Natural killer cell (primary cell): ENCODE measurements at regions not wholly inside any gene's neighbourhood (a gene's known extent, or its start where the extent isn't known, plus 50 kb on each side); places are given as distances from the start of the nearest gene placed in this dataset.

Source experiments
- ATAC-seq, 3 donors: fragments of 150-1000 bp in 2 of 3; fragments of 200-7000 bp in 1 of 3; cut with Tn5 transposase; 1 replicate in 1 of 3; 2 replicates in 2 of 3; pipeline ENCODE4 v1.10.0; 2021; ENCODE audit warnings: mild to moderate bottlenecking in 2 of 3, moderate library complexity in 2 of 3
- DNase-seq, 2 donors: peaks; one replicate each; pipeline versions ENCODE4 v3.0.0 to v3.0.0-alpha.2; 2013 to 2021; ENCODE audit warnings: mixed read lengths in 1 of 2
- H3K27ac ChIP-seq: one replicate; pipeline ENCODE4 v1.5.1; 2013; ENCODE audit warnings: mild to moderate bottlenecking, low read length
- H3K27me3 ChIP-seq: one replicate; pipeline ENCODE4 v1.6.1; 2013; ENCODE audit warnings: low read length; ENCODE audit not compliant: control insufficient read depth, insufficient read depth
- H3K36me3 ChIP-seq: one replicate; pipeline ENCODE4 v1.6.1; 2013; ENCODE audit warnings: low read length; ENCODE audit not compliant: control insufficient read depth, insufficient read depth
- H3K4me1 ChIP-seq: one replicate; pipeline ENCODE4 v1.6.1; 2013; ENCODE audit warnings: low read length; ENCODE audit not compliant: control insufficient read depth, insufficient read depth
- H3K4me3 ChIP-seq: one replicate; pipeline ENCODE4 v1.5.1; 2013; ENCODE audit warnings: low read length
- H3K9me3 ChIP-seq: one replicate; pipeline ENCODE4 v1.6.1; 2013; ENCODE audit warnings: low read length; ENCODE audit not compliant: control insufficient read depth, insufficient read depth
- H3K27ac Mint-ChIP-seq, 2 donors: one replicate each; pipeline ENCODE4 v1.8.0; 2022; ENCODE audit warnings: mild to moderate bottlenecking in 2 of 2, mixed read lengths in 2 of 2, moderate library complexity in 1 of 2
- H3K27me3 Mint-ChIP-seq, 2 donors: one replicate each; pipeline ENCODE4 v1.8.0; 2022; ENCODE audit warnings: low read depth in 2 of 2, mixed read lengths in 2 of 2
- H3K36me3 Mint-ChIP-seq: one replicate; pipeline ENCODE4 v1.8.0; 2022; ENCODE audit warnings: mixed read lengths
- H3K4me1 Mint-ChIP-seq, 2 donors: one replicate each; pipeline ENCODE4 v1.8.0; 2022; ENCODE audit warnings: mixed read lengths in 2 of 2
- H3K4me3 Mint-ChIP-seq: one replicate; pipeline ENCODE4 v1.8.0; 2022; ENCODE audit warnings: mild to moderate bottlenecking, moderate library complexity, mixed read lengths
- H3K9me3 Mint-ChIP-seq, 2 donors: one replicate each; pipeline ENCODE4 v1.8.0; 2022; ENCODE audit warnings: mixed read lengths in 2 of 2
- WGBS: methylation state at CpG from one replicate; pipeline ENCODE4 v1.1.7; 2013; ENCODE audit warnings: missing lambda C conversion rate; ENCODE audit not compliant: insufficient coverage; 5-methylcytosine and 5-hydroxymethylcytosine counted together
- intact Hi-C: fragments of 100-400 bp; cut with micrococcal nuclease; formaldehyde crosslinking; loops from one replicate; pipeline ENCODE4 v1.14.2; 2022
- TF ChIP-seq, protein P1 (sequence below): fragments of 200-600 bp; IDR thresholded peaks from one replicate; pipeline ENCODE4 v1.8.0; 2022; ENCODE audit warnings: antibody characterized with exemption

DNA sequence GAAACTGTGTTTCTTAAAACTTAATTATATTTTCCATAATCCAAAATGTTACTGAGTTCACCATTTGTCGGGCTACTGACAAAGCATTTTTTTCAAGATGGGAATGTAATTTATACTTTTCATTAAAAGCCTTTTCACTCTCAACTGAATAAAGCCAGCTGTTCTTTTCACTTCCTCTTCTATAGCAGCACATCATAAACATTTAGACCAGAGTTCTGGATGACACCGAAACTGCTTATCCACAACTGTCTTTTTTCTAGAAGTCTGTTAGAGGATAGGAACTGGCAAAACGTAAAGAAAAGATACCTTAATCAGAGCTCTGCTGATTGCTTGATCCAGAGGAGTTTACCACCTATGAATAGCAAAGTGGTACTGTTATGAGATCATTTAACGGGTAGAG lies 594.7 kb downstream of the ADGRL2 start:
- H3K4me1 ChIP-seq: no peaks in the 10 kb centered on the region
- no peaks in the 10 kb centered on the region for H3K4me1 Mint-ChIP-seq
- peaks cover 3 to 6% of the 10 kb centered on the region in 2 donors for H3K9me3 Mint-ChIP-seq
- H3K36me3 ChIP-seq: no peaks in the 10 kb centered on the region
- no peaks in the 10 kb centered on the region for H3K36me3 Mint-ChIP-seq
- no peaks in the 10 kb centered on the region for H3K27me3 ChIP-seq
- no peaks in the 10 kb centered on the region for H3K9me3 ChIP-seq
- intact Hi-C loops: no loop called here
- no peak for ATAC-seq
- 38% methylated on average over 3 of the region's 4 CpGs for WGBS
- H3K4me3 Mint-ChIP-seq: no peak overlapping the region
- H3K27ac Mint-ChIP-seq: no peak overlapping the region
- TF ChIP-seq, protein P1, sequence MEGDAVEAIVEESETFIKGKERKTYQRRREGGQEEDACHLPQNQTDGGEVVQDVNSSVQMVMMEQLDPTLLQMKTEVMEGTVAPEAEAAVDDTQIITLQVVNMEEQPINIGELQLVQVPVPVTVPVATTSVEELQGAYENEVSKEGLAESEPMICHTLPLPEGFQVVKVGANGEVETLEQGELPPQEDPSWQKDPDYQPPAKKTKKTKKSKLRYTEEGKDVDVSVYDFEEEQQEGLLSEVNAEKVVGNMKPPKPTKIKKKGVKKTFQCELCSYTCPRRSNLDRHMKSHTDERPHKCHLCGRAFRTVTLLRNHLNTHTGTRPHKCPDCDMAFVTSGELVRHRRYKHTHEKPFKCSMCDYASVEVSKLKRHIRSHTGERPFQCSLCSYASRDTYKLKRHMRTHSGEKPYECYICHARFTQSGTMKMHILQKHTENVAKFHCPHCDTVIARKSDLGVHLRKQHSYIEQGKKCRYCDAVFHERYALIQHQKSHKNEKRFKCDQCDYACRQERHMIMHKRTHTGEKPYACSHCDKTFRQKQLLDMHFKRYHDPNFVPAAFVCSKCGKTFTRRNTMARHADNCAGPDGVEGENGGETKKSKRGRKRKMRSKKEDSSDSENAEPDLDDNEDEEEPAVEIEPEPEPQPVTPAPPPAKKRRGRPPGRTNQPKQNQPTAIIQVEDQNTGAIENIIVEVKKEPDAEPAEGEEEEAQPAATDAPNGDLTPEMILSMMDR: no peak
- H3K27ac ChIP-seq: no peak overlapping the region
- no peak for DNase-seq
- H3K4me3 ChIP-seq: no peak overlapping the region
- H3K27me3 Mint-ChIP-seq: no peaks in the 10 kb centered on the region

GRCh38 chr1:82392946-82393345 lies 592.2 kb downstream of the ADGRL2 start:
- H3K27ac Mint-ChIP-seq: no peak overlapping the region
- H3K9me3 ChIP-seq: no peaks in the 10 kb centered on the region
- no peaks in the 10 kb centered on the region for H3K36me3 Mint-ChIP-seq
- H3K27me3 ChIP-seq: no peaks in the 10 kb centered on the region
- TF ChIP-seq, protein P1: no peak
- H3K36me3 ChIP-seq: no peaks in the 10 kb centered on the region
- DNase-seq (no peak), ATAC-seq (no peak)
- intact Hi-C loops: no loop called here
- no peaks in the 10 kb centered on the region for H3K4me1 Mint-ChIP-seq
- H3K27ac ChIP-seq: no peak overlapping the region
- no peak overlapping the region for H3K4me3 Mint-ChIP-seq
- H3K4me3 ChIP-seq: no peak overlapping the region
- H3K4me1 ChIP-seq: no peaks in the 10 kb centered on the region
- H3K27me3 Mint-ChIP-seq: no peaks in the 10 kb centered on the region
- peaks cover 6% of the 10 kb centered on the region in 2 donors for H3K9me3 Mint-ChIP-seq
- WGBS: 100% methylated on average over 1 of the region's 1 CpG

DNA sequence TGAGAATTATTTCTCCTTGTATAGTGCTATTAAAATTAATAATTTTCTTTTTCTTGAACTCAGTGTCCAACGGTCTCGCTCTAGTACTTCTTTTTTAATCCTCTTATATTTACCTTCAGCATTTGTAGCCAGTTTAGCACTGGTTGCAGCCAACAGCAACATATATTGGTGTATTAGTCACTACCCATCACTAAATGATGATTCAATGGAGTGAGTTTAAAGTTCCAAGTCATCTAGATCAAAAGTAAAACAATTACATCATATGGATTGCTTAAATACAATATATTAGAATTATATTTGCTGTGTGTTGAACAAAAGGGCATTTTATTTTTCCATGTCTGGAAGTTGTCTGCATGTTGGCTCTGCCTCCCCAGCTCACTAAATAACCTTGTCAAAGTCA lies 591.8 kb downstream of the ADGRL2 start:
- H3K4me1 Mint-ChIP-seq: no peaks in the 10 kb centered on the region
- Histone ChIP-seq H3K36me3 (no peaks in the 10 kb centered on the region), H3K4me1 (no peaks in the 10 kb centered on the region), H3K4me3 (no peak overlapping the region), H3K27ac (no peak overlapping the region), H3K27me3 (no peaks in the 10 kb centered on the region), H3K9me3 (no peaks in the 10 kb centered on the region)
- intact Hi-C loops: no loop called here
- TF ChIP-seq, protein P1: no peak
- no peak overlapping the region for H3K27ac Mint-ChIP-seq
- DNase-seq (no peak), ATAC-seq (no peak)
- no peak overlapping the region for H3K4me3 Mint-ChIP-seq
- peaks cover 6% of the 10 kb centered on the region in 2 donors for H3K9me3 Mint-ChIP-seq
- WGBS: 92% methylated on average over 2 of the region's 2 CpGs
- no peaks in the 10 kb centered on the region for H3K36me3 Mint-ChIP-seq
- H3K27me3 Mint-ChIP-seq: no peaks in the 10 kb centered on the region

GRCh38 chr1:82391712-82392111 lies 591.0 kb downstream of the ADGRL2 start:
- Histone ChIP-seq H3K27ac (no peak overlapping the region), H3K27me3 (no peaks in the 10 kb centered on the region), H3K4me3 (no peak overlapping the region), H3K36me3 (no peaks in the 10 kb centered on the region), H3K9me3 (no peaks in the 10 kb centered on the region), H3K4me1 (no peaks in the 10 kb centered on the region)
- TF ChIP-seq, protein P1: no peak
- Mint-ChIP-seq H3K36me3 (no peaks in the 10 kb centered on the region), H3K4me1 (no peaks in the 10 kb centered on the region), H3K4me3 (no peak overlapping the region), H3K27me3 (no peaks in the 10 kb centered on the region), H3K9me3 (peaks cover 6 to 8% of the 10 kb centered on the region in 2 donors), H3K27ac (no peak overlapping the region)
- ATAC-seq (no peak), DNase-seq (no peak)
- intact Hi-C loops: no loop called here
- 93% methylated on average over 2 of the region's 2 CpGs for WGBS
